Kidney glomerular epithelial cell (primary cell): ENCODE measurements at regions not wholly inside any gene's neighbourhood (a gene's known extent, or its start where the extent isn't known, plus 50 kb on each side); places are given as distances from the start of the nearest gene placed in this dataset.

Experiments
- DNase-seq: peaks from one replicate; lab custom pipeline; 2025; lab: John Stamatoyannopoulos, UW

DNA sequence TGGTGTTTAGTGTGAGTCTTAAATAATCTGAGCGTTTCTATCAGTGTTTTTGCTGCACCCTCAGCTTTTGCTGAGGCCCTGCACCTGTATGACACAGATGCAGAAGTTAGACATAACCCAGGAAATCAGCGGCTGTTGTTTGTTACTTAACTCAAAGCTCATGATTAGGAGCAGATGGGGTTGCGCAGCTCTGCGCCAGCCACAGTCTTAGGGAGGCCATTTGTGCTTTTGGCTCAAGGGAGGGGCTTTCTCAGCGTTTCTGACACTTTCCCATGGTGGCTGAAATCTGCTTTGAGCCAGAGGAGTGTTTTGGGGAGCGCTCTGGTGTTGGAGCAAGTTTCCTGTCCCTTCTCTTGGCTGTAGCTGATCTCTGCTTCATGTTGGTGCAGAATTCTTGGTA, 433.8 kb downstream of the NAF1 start:
- DNase-seq: no peak

DNA sequence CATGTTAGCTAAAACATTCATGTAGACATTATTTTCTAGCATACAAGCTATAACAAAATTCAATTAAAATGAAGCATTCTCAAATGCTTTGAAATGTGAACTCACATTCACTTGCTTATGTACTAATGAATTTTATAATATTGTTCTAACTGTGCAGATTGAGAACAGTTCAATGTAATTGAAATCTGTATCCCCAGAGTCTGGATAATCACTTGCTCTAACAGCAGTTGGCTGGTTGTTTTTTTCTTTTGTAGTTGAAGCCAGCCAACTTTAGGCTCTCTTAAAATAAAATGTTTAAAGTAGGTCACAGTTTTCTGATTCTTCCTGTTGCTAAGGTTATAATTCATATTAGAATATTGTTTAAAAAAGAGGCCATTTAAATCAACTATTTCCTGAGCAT, 438.9 kb downstream of the NAF1 start:
- DNase-seq: no peak

DNA sequence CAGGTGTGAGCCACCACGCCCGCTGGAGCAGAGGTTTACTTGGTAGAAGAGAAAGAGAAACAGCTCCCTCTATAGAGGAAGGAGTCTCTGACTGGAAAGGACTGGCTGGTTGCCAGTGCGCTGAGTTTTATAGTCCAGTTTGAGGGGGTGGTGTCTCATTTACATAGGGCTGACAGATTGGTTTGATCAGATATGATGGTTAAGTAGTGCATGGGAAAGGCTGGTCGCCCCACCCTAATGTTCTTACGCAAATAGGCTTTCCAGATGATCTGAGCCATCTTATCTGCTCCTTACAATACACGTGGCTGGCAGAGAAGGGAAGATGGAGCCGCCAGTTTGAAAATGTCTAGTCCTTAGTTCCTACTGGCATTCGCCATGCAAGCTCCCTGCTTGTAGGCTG, 439.5 kb downstream of the NAF1 start:
- no peak for DNase-seq

DNA sequence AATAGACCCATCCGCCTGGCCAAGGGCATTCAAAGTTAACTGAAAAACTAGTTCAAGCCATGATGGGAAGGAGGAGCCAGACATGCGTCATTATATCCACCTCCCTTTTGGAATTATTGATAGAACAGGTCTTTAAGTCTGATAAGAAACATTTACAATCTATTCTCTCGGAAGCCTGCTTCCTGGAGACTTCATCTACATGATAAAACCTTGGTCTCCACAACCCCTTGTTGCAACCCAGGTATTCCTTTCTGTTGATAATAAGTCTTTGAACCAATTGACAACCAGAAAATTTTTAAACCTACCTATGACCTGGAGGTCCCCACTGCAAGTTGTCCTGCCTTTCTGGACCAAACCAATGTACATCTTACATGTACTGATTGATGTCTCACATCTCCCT, 451.3 kb downstream of the NAF1 start:
- no peak for DNase-seq

DNA sequence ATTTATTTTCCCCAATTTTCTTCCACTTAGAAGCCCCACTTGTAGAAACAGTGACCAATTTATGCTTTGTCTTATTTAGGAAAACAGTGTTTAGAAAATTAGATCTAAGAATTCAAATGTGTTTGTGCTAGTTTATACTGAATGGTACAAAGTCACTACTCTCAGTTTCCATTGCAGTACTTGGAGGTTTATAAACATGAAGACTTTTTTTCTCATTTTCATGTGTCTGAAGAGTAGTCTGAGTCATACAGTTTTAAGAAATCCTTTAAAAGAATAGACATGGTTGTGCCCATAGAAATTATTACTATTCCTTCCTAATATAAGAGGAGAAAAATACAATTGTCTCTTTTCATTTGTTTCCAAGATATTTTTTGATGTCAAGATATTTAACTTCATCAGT, 458.7 kb downstream of the NAF1 start:
- DNase-seq: no peak

DNA sequence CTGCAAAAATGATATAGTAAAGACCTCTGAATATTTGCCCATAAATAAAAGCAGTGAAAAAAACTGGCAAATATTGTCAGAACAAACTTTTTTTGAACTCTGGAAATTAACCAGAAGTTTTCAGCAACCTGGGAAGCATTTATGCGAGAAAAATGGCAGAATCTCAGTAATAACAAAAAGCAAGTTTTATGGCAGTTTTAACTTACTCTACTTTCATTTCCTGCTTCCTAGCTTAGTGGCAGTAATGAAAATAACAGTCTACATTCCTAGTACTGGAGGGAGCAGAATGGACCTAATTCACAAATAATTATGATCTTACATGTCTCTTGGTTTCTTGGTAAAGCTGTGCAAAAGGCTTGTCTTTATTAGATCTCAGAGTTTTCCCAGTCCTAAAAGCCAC, 460.1 kb downstream of the NAF1 start:
- no peak for DNase-seq

DNA sequence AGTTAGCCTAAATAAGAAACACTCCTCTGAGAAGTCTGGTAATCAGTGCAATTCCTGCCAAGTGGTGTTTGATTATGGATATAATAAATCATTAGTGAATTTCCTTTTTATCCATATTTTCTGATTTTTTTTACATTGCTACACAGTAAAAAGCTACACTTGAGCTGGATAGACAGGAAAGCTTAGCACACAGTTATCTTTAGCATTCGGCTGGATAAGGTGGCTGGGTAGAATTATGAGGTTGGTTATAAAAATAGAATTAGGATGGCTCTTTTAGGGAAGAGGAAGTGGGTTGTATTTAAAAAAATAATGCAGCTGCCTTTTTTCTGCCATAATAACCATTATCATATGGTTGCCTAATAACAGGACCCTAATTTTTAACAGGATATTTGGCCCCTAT, 460.6 kb downstream of the NAF1 start:
- no peak for DNase-seq

DNA sequence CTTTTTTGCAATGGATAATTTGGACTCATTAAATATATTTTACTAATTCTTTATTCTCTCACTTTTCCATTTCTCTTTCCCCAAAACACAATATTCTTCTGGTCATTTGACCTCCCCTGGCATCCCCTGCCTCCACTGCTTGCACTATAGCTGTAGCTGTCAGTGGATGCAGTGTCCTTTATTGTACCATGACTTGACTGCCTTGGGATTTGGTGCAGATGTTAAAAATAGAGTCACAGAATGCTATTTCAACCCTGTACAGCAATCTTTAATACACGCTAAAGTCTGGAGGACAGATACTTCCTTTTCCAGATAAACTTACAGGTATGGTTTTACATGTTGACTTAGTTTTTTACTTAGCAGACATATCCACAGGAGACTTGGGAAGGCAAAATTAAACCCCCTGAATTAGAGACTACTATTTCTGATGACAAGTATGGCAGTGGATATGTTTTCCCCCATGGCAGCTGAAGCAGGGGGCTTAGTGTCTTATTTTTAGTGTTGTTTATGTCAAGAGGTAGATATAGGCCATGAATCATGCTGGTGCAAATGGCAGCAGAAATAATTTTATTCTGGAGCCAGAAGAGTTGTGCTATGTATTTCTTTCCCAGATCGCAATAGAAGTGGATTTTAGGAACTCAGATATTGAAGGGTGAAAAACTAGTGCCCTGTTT, 461.4 kb downstream of the NAF1 start:
- DNase-seq: no peak

DNA sequence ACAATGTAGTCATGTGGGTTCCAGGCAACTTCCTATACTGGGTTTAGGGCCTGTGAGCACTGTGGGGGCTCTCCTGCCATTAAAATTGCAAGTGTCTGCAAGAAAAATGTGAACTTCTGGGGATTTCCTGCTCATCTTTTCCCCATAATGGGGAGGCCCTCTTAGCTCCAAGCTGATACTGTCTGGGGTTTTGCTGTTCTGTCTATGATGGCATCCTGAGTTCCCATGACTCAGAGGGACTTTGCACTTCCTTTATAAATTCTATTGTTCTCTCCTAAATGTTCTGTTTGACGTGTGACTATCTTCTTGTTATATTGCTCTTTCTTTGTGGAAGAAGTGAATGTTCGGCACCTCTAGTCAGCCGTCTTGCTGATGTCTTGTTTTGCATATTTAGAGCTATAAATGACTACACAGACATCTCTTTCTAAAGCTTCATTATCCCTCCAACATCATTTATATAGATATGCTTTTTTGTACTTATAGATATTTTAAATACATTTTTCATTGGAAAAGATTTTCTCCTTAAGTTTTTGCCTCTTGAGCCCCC, 465.8 kb downstream of the NAF1 start:
- DNase-seq: no peak

DNA sequence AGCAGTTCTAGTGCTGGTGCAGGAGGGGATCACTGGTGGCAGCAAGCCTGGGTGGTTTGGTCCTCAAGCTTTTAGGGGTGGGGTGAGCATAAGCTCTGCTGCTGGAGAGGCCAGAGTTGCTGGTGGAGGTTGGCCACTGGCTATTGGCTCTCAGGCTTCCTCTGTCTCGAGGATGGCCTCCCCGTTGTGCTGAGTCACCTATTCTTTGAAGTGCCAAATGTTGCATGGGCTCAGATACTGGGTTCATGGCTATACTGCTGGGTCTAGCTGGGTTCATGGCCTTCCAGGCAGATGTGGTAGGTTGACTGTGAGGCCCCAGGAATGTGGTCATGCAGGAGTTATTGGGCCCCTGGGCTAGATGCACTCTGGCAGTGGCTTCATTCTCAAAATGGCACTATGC, 466.3 kb downstream of the NAF1 start:
- DNase-seq: no peak

DNA sequence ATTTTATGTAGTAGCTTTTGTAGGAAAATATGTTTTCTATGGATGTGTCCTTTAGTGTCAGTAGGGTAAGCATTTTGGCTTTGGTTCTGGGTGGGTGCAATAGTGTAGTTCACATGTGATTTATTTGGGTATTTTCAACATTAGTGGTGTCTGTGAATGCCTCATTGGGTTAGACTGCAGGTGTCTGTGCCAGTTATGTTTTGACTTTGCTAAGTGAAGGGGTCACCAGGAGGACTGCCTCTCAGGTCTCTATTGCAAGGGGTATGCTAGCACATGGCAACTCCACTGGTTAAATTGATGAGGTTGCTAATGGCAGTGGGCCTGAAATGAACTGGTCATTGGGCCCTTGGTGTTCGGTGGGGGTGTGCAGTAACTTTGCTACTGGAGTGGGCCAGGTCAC, 467.1 kb downstream of the NAF1 start:
- no peak for DNase-seq

DNA sequence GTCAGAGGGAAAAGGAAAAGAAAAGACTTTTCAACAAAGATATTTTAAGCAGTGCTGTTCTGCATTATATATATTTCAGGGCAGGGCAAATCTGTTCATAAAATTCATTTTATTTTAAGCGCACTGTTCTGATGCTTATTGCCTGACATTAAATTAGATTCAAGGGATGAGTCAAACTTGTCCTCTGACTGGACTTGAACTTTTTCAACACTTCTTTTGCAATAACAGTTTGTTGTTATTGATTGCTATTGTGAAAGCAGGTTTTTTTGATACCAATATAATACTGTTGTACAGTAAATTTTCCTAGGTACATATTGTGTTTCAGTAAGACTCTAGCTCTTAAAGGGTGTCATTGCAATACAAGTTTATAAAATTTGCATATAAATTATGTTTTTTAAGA, 481.3 kb downstream of the NAF1 start:
- DNase-seq: no peak

DNA sequence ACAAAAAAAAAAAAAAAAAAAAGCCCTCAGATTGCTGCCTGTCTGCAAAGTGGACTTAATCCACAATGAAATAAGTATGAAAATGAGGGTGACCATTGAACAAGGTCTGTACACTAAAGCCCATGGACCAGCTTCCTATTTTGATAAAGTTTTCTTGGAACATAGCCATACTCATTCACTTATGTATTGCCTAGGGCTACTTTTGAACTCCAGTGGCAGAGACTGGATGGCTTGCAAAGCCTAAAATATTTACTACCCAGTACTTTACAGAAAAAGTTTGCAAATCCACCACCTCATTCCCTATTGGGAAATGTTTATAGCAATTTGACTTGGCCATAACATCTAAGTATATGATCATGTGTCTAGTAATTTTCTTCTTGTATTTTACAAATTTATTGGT, 481.7 kb downstream of the NAF1 start:
- DNase-seq: no peak

DNA sequence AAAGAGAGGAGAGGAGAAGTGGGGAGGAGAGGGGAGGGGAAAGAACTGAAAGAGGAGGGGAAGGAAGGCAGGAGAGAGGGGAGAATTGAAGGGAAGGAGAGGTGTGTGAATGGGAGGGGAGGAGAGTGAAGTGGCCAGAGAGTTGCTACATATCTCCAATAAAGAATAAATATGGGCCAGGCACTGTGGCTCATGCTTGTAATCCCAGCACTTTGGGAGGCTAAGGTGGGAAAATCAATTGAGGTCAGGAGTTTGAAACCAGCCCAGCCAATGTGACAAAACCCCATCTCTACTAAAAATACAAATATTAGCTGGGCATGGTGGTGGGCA, 482.4 kb downstream of the NAF1 start:
- DNase-seq: no peak

DNA sequence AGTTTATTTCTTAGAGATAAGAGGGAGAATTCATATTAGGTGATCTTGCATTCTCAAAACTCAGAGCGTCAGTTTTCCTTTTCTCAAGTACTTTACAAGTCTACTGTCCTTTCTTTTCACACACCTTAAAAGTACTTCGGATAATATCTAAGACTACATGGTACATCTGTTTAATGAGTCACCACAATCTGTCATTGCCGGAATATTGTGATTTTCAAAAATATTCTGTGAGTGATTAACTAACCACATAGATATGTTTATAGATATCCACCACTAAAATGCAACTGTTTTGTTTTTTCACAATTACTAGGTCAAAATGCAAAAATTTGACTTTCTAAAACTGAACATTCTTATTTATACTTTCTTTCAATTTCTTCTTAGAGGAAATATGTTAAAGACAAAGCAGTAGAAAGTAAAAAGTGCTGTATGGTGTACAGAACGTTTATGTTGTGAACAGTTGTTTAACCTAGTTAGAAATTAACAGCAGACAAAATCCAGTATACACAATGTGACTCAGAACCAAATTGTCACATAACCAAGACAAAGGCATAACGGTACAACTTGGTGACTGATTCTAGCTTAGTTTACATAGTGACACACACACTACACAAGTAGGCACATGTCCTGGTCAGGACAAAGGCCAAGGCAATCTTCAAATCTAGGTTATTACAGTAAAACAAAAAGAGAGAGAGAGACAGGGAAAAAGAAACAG, 482.9 kb downstream of the NAF1 start:
- DNase-seq: peak; percentile 73

DNA sequence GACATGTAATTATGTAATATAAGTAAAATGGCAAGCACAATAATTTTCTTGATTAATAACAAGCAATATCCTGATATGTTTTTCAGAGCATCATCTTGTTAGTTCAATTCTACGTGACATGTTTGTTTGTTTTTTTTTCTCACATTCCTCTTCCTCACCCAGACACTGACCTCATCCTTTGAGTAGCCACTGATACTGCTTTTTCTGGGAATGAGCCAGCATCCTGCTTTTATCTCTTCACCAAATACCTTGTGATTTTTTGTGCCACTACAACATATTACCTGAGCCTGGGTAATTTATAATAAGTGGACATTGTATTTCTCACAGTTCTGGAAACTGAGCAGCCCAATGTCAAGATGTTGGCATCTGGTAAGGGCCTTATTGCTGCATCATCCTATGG, 484.0 kb downstream of the NAF1 start:
- DNase-seq: peak; percentile 56

DNA sequence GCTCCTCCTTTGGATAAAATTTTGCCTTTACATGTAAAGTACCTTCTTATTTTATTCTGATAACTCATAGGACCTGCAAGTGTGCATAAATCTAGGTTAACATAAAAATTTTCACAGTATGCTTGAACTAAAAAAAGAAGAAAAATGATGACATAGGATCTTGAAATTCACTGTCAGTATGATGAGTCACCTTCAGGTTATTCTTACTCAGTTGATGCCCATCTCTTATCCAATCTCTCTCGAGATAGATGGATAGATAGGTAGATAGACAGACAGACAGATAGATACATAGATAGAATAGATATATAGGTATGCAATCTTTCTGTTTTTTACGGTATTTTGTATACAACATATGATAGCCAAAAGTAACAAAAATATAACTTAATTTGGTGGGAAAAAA, 485.5 kb downstream of the NAF1 start:
- DNase-seq: peak; percentile 15

DNA sequence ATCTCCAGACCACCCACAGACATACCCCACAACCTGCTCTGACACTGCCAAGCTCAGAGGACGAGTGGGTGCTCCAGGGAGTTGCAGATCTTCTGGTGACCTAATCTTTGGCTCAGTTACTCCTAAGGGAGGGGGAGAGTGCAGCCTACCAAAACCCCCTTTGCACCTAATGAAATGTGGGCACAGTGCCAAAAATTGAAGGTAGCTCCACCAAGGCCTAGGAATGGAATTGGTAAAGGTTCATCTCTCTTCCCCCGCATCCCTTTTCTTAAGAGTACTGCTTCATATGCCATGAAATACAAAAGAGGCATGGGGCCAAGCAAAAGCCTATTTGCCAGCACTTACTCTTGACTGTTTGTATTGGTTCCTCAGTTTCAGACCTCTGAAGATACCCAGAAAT, 491.0 kb downstream of the NAF1 start:
- no peak for DNase-seq

DNA sequence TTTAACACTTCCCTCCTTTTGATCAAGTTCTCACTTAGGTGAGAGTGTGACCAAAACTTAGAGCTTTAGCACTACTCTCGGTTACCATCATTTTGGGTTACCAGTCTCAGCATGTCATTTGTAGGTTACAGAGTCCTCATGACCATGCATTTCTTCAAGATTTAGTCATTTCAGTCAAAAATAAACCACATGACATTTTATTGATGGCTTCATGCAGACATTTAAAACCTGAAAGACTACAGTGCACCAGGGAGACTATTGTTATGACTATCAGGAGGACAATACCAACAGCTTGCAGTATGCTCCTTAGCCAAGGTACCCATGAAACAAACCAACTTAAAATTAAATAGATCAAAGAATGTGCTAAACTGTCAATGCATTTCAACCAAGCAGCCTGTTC, 498.1 kb upstream of the FSTL5 start:
- no peak for DNase-seq

DNA sequence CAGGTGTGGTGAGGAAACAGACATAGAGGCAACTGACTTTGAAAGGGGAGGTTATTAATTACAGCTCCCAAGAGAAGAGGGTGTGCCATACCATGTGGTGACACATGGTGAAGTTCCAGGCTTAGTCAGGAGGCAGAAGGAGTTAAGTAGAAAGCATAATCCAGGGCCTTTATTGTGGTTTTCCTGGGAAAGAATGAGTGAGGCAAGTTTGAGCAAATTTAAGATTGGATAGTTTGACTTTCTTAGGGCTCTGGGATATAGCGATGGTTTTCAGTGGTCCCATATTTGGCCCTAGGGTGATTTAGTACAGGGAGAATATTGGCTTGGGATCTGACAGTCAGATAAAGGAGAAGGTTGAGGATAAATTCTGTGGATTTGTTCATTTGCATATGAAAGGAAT, 495.9 kb upstream of the FSTL5 start:
- no peak for DNase-seq

DNA sequence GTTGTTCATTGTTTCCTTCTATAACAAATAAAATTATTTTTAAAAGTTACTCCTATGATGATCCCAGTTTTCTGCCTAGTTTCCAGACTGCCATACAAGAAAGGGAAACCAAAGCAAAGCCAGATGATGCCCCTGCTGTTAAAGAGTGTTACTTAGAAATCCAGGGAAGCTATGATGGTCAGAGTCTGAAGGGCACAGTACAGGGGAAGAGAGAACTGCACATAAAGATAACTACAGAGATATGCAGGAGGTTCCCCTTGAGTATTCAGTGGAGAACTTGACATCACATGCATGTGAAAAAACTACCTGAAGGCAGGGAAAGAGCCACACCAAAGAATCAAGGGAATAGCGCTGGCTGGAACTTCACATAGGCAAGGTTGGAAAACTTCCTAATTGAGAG, 494.2 kb upstream of the FSTL5 start:
- DNase-seq: no peak

DNA sequence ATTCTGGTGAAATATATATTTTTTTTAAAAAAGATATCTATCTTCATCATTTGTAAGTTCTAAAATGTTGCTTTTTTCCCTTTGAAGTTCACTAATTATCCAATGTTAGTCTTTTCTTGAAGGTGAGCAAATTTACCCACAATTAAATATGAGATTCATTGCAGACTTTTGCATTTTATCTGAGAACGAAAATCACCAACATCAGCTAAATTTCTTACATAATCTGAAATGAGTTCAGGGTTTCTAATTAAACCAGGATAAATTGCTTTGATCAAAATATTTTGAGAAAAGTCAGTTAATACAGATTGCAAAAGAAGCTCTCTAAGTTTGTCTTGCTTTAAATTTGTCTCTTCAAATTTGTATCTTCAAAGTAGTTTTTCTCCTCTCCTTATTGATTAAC, 486.4 kb upstream of the FSTL5 start:
- DNase-seq: no peak

DNA sequence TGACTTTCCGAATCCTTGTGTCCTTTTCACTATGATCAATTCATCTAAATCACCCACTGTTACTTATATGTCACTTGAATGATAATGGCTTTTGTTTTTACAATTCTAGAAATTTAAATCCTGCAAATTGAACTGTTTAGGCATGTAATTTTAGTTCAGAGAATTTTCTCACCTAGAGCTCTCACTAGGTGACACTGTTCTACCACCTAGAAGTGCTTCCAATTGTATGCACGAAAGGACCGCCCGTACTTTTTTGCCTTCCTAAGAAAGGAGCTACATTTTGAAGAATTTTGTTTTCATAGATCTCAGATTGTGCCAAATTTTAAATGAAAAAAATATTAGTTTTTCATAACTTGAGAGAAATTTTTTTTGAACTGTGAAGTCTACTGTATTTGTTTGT, 481.6 kb upstream of the FSTL5 start:
- DNase-seq: no peak

DNA sequence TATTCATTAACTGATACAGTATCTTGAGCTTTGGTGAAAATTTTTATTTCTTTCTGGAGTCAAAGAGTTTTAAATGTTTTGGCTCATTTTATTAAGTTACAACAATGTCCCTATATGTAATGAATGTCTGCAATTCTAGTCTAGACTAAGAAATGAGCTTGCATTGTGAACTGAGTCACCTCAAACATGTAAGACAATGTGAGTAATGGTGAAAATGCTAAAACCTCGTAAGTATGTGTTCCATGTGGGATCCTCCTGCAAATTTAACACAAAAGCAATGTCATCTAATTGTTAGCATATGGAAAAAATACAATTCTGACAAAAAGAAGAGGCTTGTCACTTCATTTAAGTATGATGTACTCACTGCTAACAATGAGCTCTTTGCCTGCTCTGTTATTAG, 480.5 kb upstream of the FSTL5 start:
- DNase-seq: no peak
